ENCODE measurements at regions not wholly inside any gene's neighbourhood (a gene's known extent, or its start where the extent isn't known, plus 50 kb on each side); places are given as distances from the start of the nearest gene placed in this dataset.

- H3K9me3 ChIP-seq (ENCODE audit: low read depth), result no peaks in the 10 kb centered on the region
- TF ChIP-seq CTCF (IDR thresholded peaks at IDR 0.05; ENCODE audit: low read depth, low read length), result no peak
- H3K27me3 ChIP-seq, result no peaks in the 10 kb centered on the region
- peak in 1 of 2 donors; percentile 25 for DNase-seq (ENCODE audit: low read depth in 1 of 2, low spot score in 1 of 2)
- H3K4me1 ChIP-seq (ENCODE audit: low read depth), result no peaks in the 10 kb centered on the region
- no peak overlapping the region for H3K4me3 ChIP-seq
- no peak overlapping the region for H3K27ac ChIP-seq
- H3K36me3 ChIP-seq, result no peaks in the 10 kb centered on the region
These were observed 2125.8 kb downstream of the MAT2B start for GRCh38 chr5:165631235-165631634.

- H3K9me3 ChIP-seq (ENCODE audit: low read depth), result no peaks in the 10 kb centered on the region
- no peak overlapping the region for H3K27ac ChIP-seq
- H3K4me3 ChIP-seq, result no peak overlapping the region
- no peaks in the 10 kb centered on the region for H3K4me1 ChIP-seq (ENCODE audit: low read depth)
- no peaks in the 10 kb centered on the region for H3K27me3 ChIP-seq
- no peaks in the 10 kb centered on the region for H3K36me3 ChIP-seq
- no peak for DNase-seq (ENCODE audit: low read depth in 1 of 2, low spot score in 1 of 2)
- TF ChIP-seq CTCF (IDR thresholded peaks at IDR 0.05; ENCODE audit: low read depth, low read length), result no peak
These were observed 2136.9 kb downstream of the MAT2B start for GRCh38 chr5:165642366-165642765.

GRCh38 chr5:165665735-165666400, 2160.4 kb downstream of the MAT2B start:
- DNase-seq (ENCODE audit: low read depth in 1 of 2, low spot score in 1 of 2), result no peak
- Histone ChIP-seq H3K27ac (no peak overlapping the region), H3K4me3 (no peak overlapping the region), H3K36me3 (no peaks in the 10 kb centered on the region), H3K9me3 (ENCODE audit: low read depth) (no peaks in the 10 kb centered on the region), H3K27me3 (no peaks in the 10 kb centered on the region), H3K4me1 (ENCODE audit: low read depth) (no peaks in the 10 kb centered on the region)
- TF ChIP-seq CTCF (IDR thresholded peaks at IDR 0.05; ENCODE audit: low read depth, low read length), result no peak

GRCh38 chr5:165673499-165673898, 2168.1 kb downstream of the MAT2B start:
- no peak for DNase-seq (ENCODE audit: low read depth in 1 of 2, low spot score in 1 of 2)
- no peak overlapping the region for H3K4me3 ChIP-seq
- H3K36me3 ChIP-seq, result no peaks in the 10 kb centered on the region
- no peak for TF ChIP-seq CTCF (IDR thresholded peaks at IDR 0.05; ENCODE audit: low read depth, low read length)
- no peak overlapping the region for H3K27ac ChIP-seq
- no peaks in the 10 kb centered on the region for H3K9me3 ChIP-seq (ENCODE audit: low read depth)
- no peaks in the 10 kb centered on the region for H3K4me1 ChIP-seq (ENCODE audit: low read depth)
- no peaks in the 10 kb centered on the region for H3K27me3 ChIP-seq

GRCh38 chr5:165695796-165696195, 2190.4 kb downstream of the MAT2B start:
- Histone ChIP-seq H3K4me1 (ENCODE audit: low read depth) (no peaks in the 10 kb centered on the region), H3K4me3 (no peak overlapping the region), H3K9me3 (ENCODE audit: low read depth) (no peaks in the 10 kb centered on the region), H3K36me3 (no peaks in the 10 kb centered on the region), H3K27me3 (no peaks in the 10 kb centered on the region), H3K27ac (no peak overlapping the region)
- no peak for DNase-seq (ENCODE audit: low read depth in 1 of 2, low spot score in 1 of 2)
- TF ChIP-seq CTCF (IDR thresholded peaks at IDR 0.05; ENCODE audit: low read depth, low read length), result no peak

Data from cardiac muscle cell (in vitro differentiated cells and primary cell).